Cardiac muscle cell (in vitro differentiated cells and primary cell): ENCODE measurements at regions not wholly inside any gene's neighbourhood (a gene's known extent, or its start where the extent isn't known, plus 50 kb on each side); places are given as distances from the start of the nearest gene placed in this dataset.
"Not testable (repeated sequence)": the region's sequence is repeated elsewhere in the genome, so short reads cannot be mapped to it uniquely, and the experiment has no call there.

ENCODE experiments used
- DNase-seq, 2 donors: peaks; one replicate each; pipeline versions ENCODE4 v3.0.0 to v3.0.0-alpha.2; 2010 to 2017; ENCODE audit warnings: low read depth in 1 of 2, low spot score in 1 of 2
- H3K27ac ChIP-seq: fragments of 200-600 bp; sonication (generic); 2 replicates; pipeline ENCODE4 v1.5.1; 2016
- H3K27me3 ChIP-seq: fragments of 200-600 bp; sonication (generic); 2 replicates; pipeline ENCODE4 v1.6.0; 2016; ENCODE audit warnings: control low read depth
- H3K36me3 ChIP-seq: fragments of 200-600 bp; sonication (generic); 2 replicates; pipeline ENCODE4 v1.5.1; 2016; ENCODE audit warnings: control low read depth
- H3K4me1 ChIP-seq: fragments of 200-600 bp; sonication (generic); 2 replicates; pipeline ENCODE4 v1.8.1; 2017; ENCODE audit warnings: low read depth, mild to moderate bottlenecking, mixed run types
- H3K4me3 ChIP-seq: fragments of 200-600 bp; sonication (generic); 2 replicates; pipeline ENCODE4 v1.5.1; 2016; ENCODE audit warnings: mild to moderate bottlenecking
- H3K9me3 ChIP-seq: fragments of 200-600 bp; sonication (generic); 2 replicates; pipeline ENCODE4 v1.5.1; 2017; ENCODE audit warnings: low read depth, mild to moderate bottlenecking, control low read depth
- TF ChIP-seq, protein P1 (sequence below): IDR thresholded peaks from 2 replicates; pipeline ENCODE4 v1.5.1; 2012; ENCODE audit warnings: low read depth, mild to moderate bottlenecking, low read length

DNA sequence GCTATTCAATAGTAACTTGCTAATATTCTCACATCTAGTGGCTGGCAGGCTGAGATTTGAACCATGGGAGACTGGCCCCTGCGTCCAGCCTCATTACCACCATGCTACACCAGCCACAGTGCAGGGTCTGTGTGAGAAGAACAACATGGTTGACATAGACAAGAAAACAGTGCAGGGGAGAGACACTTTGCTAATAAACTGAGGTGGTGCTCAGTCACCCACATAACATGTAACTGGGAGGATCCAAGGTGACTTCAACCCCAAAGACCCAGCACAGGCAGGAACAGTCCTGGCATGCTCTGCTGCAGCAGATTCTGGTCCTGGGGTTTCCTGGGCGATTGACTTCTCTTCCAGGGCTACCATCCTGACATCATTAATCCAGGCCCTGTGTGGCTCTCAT is 143.1 kb downstream of the CSNK2A3 start:
- Histone ChIP-seq H3K27ac (no peak overlapping the region), H3K27me3 (peaks cover 7% of the 10 kb centered on the region), H3K4me3 (no peak overlapping the region), H3K36me3 (no peaks in the 10 kb centered on the region), H3K9me3 (no peaks in the 10 kb centered on the region), H3K4me1 (no peaks in the 10 kb centered on the region)
- TF ChIP-seq, protein P1, sequence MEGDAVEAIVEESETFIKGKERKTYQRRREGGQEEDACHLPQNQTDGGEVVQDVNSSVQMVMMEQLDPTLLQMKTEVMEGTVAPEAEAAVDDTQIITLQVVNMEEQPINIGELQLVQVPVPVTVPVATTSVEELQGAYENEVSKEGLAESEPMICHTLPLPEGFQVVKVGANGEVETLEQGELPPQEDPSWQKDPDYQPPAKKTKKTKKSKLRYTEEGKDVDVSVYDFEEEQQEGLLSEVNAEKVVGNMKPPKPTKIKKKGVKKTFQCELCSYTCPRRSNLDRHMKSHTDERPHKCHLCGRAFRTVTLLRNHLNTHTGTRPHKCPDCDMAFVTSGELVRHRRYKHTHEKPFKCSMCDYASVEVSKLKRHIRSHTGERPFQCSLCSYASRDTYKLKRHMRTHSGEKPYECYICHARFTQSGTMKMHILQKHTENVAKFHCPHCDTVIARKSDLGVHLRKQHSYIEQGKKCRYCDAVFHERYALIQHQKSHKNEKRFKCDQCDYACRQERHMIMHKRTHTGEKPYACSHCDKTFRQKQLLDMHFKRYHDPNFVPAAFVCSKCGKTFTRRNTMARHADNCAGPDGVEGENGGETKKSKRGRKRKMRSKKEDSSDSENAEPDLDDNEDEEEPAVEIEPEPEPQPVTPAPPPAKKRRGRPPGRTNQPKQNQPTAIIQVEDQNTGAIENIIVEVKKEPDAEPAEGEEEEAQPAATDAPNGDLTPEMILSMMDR, result no peak
- DNase-seq, result no peak

DNA sequence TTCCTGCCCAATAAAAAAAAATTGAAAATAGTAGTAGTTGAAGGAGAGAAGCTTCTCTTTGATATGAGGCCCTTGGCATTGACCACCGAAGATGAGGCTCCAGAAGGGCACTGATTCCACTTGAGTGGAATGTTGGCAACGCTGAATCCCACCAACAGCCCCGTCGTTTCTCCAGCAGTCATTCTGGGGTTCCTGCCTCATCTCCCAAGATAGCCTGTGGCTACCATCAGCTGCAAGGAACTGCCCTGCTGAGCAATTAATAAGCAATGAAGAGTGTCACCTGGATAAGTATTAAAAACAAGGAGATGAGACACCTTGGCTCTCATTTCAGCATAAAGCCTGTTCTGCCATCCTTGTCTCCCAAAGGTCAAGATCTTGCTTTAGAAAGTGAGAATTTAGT is 144.1 kb downstream of the CSNK2A3 start:
- H3K9me3 ChIP-seq, result no peaks in the 10 kb centered on the region

DNA sequence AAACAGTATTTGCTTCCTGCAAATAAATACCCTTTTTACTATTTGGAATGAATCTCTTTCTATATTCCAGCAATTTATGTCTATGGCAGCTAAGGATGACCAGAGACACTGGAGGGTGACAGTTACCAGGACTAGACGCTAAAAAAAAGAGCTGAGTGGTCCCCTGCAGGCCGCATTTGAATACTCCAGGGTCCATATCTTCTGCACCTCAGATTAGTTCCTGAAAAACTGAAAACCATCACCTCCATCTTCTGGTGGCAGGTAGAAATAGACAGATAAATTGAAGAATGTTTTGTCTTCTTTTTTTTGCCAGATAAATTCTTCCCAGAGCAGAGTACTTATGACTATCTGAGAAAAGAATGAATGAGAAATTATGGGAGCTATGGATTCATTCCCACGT is 145.6 kb downstream of the CSNK2A3 start:
- Histone ChIP-seq H3K9me3 (no peaks in the 10 kb centered on the region), H3K27ac (no peak overlapping the region), H3K4me1 (no peaks in the 10 kb centered on the region), H3K27me3 (no peaks in the 10 kb centered on the region), H3K36me3 (no peaks in the 10 kb centered on the region), H3K4me3 (no peak overlapping the region)
- TF ChIP-seq, protein P1, result no peak
- DNase-seq, result no peak

More for the DNA sequence above, 144.1 kb downstream of the CSNK2A3 start:
- TF ChIP-seq, protein P1, result no peak
- no peaks in the 10 kb centered on the region for H3K27me3 ChIP-seq
- H3K27ac ChIP-seq, result no peak overlapping the region
- no peaks in the 10 kb centered on the region for H3K36me3 ChIP-seq
- no peak for DNase-seq
- no peak overlapping the region for H3K4me3 ChIP-seq
- no peaks in the 10 kb centered on the region for H3K4me1 ChIP-seq

DNA sequence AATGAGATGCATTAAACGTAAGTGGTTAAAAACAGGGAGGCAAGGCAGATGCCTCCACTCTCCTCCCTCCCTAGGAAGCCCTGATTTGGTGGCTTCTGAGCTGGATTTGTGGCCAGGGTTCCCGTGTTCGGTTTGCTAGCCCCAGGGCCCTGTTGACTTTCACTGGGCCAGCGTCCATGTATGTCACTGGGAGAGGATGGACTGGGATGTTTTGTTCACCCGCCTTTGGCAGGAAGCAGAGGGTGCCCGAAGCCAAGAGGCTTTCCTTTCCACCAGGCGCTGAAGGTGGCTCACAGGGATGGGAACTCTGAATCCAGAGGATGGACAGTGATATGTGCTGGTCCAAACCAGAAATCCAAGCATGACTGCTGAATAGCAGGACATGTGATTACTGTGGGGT is 146.6 kb downstream of the CSNK2A3 start:
- TF ChIP-seq, protein P1, result no peak
- no peak overlapping the region for H3K4me3 ChIP-seq
- no peaks in the 10 kb centered on the region for H3K9me3 ChIP-seq
- H3K27me3 ChIP-seq, result no peaks in the 10 kb centered on the region
- H3K36me3 ChIP-seq, result no peaks in the 10 kb centered on the region
- no peaks in the 10 kb centered on the region for H3K4me1 ChIP-seq
- H3K27ac ChIP-seq, result no peak overlapping the region
- DNase-seq, result no peak

DNA sequence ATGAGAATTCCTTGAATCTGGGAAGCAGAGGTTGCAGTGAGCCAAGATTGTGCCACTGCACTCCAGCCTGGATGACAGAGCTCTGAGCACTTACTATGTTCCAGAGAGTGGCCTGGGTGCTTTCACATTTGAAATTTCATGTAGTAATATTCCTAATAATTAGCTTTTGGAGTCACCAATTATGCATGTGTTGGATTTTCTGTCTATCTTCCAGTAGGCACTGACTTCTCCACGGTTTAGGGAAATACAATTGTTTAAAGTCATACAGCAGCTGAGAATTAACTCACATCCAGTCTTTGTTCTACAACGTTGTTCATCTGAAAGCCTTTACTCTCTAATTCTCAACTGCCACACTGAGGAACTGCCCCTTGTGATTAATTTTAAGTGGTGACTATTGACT is 150.2 kb downstream of the CSNK2A3 start:
- no peak for DNase-seq
- H3K9me3 ChIP-seq, result no peaks in the 10 kb centered on the region
- TF ChIP-seq, protein P1, result no peak

DNA sequence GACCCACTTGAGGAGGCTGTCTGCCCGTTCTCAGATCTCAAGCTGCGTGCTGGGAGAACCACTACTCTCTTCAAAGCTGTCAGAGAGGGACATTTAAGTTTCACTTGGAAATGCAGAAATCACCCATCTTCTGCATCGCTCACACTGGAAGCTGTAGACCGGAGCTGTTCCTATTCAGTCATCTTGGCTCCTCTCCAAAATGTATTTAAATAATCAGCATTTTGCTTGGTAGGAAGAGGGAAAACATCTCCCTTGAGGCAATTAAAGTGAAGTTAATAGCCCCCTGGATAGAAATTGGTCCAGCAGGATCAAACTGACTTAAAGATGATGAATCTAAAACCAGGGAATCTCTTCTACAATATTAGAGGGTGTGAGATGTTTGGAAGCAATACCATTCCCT is 151.7 kb downstream of the CSNK2A3 start:
- H3K9me3 ChIP-seq, H3K27me3 ChIP-seq, DNase-seq, H3K4me1 ChIP-seq, H3K27ac ChIP-seq, H3K4me3 ChIP-seq, H3K36me3 ChIP-seq: not testable (repeated sequence)

More for the DNA sequence above, 150.2 kb downstream of the CSNK2A3 start:
- no peak overlapping the region for H3K27ac ChIP-seq
- no peaks in the 10 kb centered on the region for H3K27me3 ChIP-seq
- H3K36me3 ChIP-seq, result no peaks in the 10 kb centered on the region
- no peak overlapping the region for H3K4me3 ChIP-seq
- no peaks in the 10 kb centered on the region for H3K4me1 ChIP-seq
